Sigmoid colon (tissue), 3 donors: ENCODE measurements at regions not wholly inside any gene's neighbourhood (a gene's known extent, or its start where the extent isn't known, plus 50 kb on each side); places are given as distances from the start of the nearest gene placed in this dataset.

Experiments used
- CTCF ChIP-seq, 4 experiments: fragments of 450-650 bp in 3 of 4; fragments of 200-600 bp in 1 of 4; IDR thresholded peaks; one replicate each; pipeline ENCODE4 v1.5.1; 2016 to 2019; ENCODE audit warnings: antibody characterized with exemption in 4 of 4, mild to moderate bottlenecking in 3 of 4, moderate library complexity in 2 of 4
- POLR2A ChIP-seq, 2 donors: fragments of 450-650 bp; IDR thresholded peaks; one replicate each; pipeline ENCODE4 v1.6.1; 2016; ENCODE audit warnings: antibody characterized with exemption in 2 of 2, mild to moderate bottlenecking in 2 of 2, moderate library complexity in 2 of 2

GRCh38 chr9:86868616-86869015 is 78.7 kb downstream of the GAS1 start:
- TF ChIP-seq POLR2A (IDR thresholded peaks at IDR 0.05) (no peak), CTCF (IDR thresholded peaks at IDR 0.05) (no peak)
